DOHH2 (cell line): ENCODE measurements at regions not wholly inside any gene's neighbourhood (a gene's known extent, or its start where the extent isn't known, plus 50 kb on each side); places are given as distances from the start of the nearest gene placed in this dataset.
"Not testable (repeated sequence)": the region's sequence is repeated elsewhere in the genome, so short reads cannot be mapped to it uniquely, and the experiment has no call there.

ENCODE experiments used
- H3F3A ChIP-seq: fragments of 200-600 bp; sonication (generic), shearing (Covaris generic); 2 replicates; pipeline ENCODE4 v1.6.0; 2016; ENCODE audit warnings: antibody characterized with exemption, mild to moderate bottlenecking; ENCODE audit not compliant: control insufficient read depth, insufficient read depth
- H3K27ac ChIP-seq: fragments of 200-600 bp; sonication (generic); 2 replicates; pipeline ENCODE4 v1.5.1; 2014; ENCODE audit warnings: low read depth, mild to moderate bottlenecking, low read length, moderate library complexity
- H3K27me3 ChIP-seq: fragments of 200-600 bp; sonication (generic); 2 replicates; pipeline ENCODE4 v1.6.1; 2014; ENCODE audit warnings: mild to moderate bottlenecking, low read length, mixed read lengths; ENCODE audit not compliant: control insufficient read depth
- H3K36me3 ChIP-seq: fragments of 200-600 bp; sonication (generic); 2 replicates; pipeline ENCODE4 v1.6.1; 2014; ENCODE audit warnings: mild to moderate bottlenecking, low read length, moderate library complexity, mixed read lengths; ENCODE audit not compliant: control insufficient read depth
- H3K4me1 ChIP-seq: fragments of 200-600 bp; sonication (generic); 2 replicates; pipeline ENCODE4 v1.6.1; 2014; ENCODE audit warnings: mild to moderate bottlenecking, low read length, mixed read lengths; ENCODE audit not compliant: control insufficient read depth
- H3K4me2 ChIP-seq: fragments of 200-600 bp; sonication (generic); 2 replicates; pipeline ENCODE4 v1.6.0; 2014; ENCODE audit warnings: mild to moderate bottlenecking, low read length, moderate library complexity
- H3K4me3 ChIP-seq: fragments of 200-600 bp; sonication (generic); 2 replicates; pipeline ENCODE4 v1.5.1; 2014; ENCODE audit warnings: mild to moderate bottlenecking, low read length, mixed read lengths
- H3K79me2 ChIP-seq: fragments of 200-600 bp; sonication (generic); 2 replicates; pipeline ENCODE4 v1.6.1; 2014; ENCODE audit warnings: mild to moderate bottlenecking, low read length, mixed read lengths; ENCODE audit not compliant: control insufficient read depth
- H3K9me2 ChIP-seq: fragments of 200-600 bp; sonication (generic); replicated peaks from 2 replicates; pipeline ENCODE4 v1.6.1; 2014; ENCODE audit warnings: mild to moderate bottlenecking, low read length, mixed read lengths; ENCODE audit not compliant: control insufficient read depth
- H3K9me3 ChIP-seq: fragments of 200-600 bp; sonication (generic); 2 replicates; pipeline ENCODE4 v1.6.1; 2014; ENCODE audit warnings: antibody characterized with exemption, low read length, mixed read lengths; ENCODE audit not compliant: control insufficient read depth, insufficient read depth
- H4K20me1 ChIP-seq: fragments of 200-600 bp; sonication (generic); 2 replicates; pipeline ENCODE4 v1.6.0; 2014; ENCODE audit warnings: low read depth, mild to moderate bottlenecking, antibody characterized with exemption, low read length, moderate library complexity; ENCODE audit not compliant: control insufficient read depth, insufficient read depth
- EZH2phosphoT487 ChIP-seq: fragments of 200-600 bp; sonication (generic); IDR thresholded peaks from 2 replicates; pipeline ENCODE4 v1.6.1; 2017; ENCODE audit warnings: borderline replicate concordance, mild to moderate bottlenecking, antibody characterized with exemption, low read length, moderate library complexity, mixed read lengths
- TF ChIP-seq, protein P1 (sequence below): fragments of 200-600 bp; sonication (generic); IDR thresholded peaks from one replicate; pipeline ENCODE4 v1.5.1; 2014; ENCODE audit warnings: antibody characterized with exemption, mild to moderate bottlenecking, low read depth, low read length; ENCODE audit not compliant: poor library complexity, severe bottlenecking

DNA sequence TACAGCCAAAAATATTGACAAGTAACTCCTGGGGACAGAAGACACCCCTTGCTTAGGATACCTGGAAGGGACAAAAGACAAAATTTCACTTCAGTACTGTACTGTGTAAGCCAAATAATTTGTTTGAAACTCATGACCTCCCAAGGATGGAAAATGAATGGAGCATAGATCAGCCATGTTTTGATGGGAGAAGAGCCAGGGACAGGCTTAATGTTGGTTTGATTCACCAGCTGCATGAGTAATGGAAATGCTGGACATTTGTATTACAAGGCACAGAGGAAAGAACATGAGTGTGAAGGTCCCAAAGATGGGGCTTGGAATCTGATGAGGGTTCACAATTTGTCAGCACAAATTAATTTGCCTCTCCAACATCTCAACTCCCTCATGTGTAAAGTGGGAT, 122.8 kb downstream of the ENC1 start:
- Histone ChIP-seq H3K27ac (no peak overlapping the region), H3K4me2 (no peak overlapping the region), H3F3A (no peaks in the 10 kb centered on the region), H3K9me2 (no peaks in the 10 kb centered on the region), H3K27me3 (no peaks in the 10 kb centered on the region), H4K20me1 (no peaks in the 10 kb centered on the region), H3K4me1 (no peaks in the 10 kb centered on the region), H3K79me2 (no peaks in the 10 kb centered on the region), H3K36me3 (no peaks in the 10 kb centered on the region), H3K9me3 (no peaks in the 10 kb centered on the region), H3K4me3 (no peak overlapping the region)
- TF ChIP-seq EZH2phosphoT487: no peak
- TF ChIP-seq, protein P1, sequence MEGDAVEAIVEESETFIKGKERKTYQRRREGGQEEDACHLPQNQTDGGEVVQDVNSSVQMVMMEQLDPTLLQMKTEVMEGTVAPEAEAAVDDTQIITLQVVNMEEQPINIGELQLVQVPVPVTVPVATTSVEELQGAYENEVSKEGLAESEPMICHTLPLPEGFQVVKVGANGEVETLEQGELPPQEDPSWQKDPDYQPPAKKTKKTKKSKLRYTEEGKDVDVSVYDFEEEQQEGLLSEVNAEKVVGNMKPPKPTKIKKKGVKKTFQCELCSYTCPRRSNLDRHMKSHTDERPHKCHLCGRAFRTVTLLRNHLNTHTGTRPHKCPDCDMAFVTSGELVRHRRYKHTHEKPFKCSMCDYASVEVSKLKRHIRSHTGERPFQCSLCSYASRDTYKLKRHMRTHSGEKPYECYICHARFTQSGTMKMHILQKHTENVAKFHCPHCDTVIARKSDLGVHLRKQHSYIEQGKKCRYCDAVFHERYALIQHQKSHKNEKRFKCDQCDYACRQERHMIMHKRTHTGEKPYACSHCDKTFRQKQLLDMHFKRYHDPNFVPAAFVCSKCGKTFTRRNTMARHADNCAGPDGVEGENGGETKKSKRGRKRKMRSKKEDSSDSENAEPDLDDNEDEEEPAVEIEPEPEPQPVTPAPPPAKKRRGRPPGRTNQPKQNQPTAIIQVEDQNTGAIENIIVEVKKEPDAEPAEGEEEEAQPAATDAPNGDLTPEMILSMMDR: no peak

DNA sequence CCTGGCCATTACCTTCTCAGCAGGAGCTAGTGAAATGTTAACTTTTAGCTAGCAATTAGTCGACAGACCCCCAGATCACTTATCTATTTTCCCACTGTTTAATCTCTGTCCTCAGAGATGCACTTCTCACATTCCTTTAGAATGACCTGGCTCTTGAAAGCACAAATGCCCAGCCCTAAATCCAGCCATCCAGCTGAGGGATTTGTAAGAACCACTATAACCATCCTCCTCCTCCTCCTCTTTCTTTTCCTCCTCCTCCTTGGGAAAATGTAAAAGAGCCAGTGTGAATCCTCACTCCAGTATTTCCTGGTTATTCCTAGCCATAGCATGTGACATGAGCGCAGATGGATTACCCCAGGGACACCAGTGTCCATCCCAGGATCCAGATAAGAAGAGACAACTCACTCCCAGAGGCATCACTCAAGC, 124.3 kb downstream of the ENC1 start:
- H3K9me3 ChIP-seq: no peaks in the 10 kb centered on the region
- H3K36me3 ChIP-seq: no peaks in the 10 kb centered on the region
- H3K4me3 ChIP-seq: no peak overlapping the region
- H3F3A ChIP-seq: no peaks in the 10 kb centered on the region
- TF ChIP-seq EZH2phosphoT487: no peak
- TF ChIP-seq, protein P1: no peak
- no peaks in the 10 kb centered on the region for H4K20me1 ChIP-seq
- no peaks in the 10 kb centered on the region for H3K79me2 ChIP-seq
- H3K4me1 ChIP-seq: no peaks in the 10 kb centered on the region
- no peaks in the 10 kb centered on the region for H3K9me2 ChIP-seq
- H3K27me3 ChIP-seq: no peaks in the 10 kb centered on the region
- no peak overlapping the region for H3K27ac ChIP-seq
- H3K4me2 ChIP-seq: no peak overlapping the region

DNA sequence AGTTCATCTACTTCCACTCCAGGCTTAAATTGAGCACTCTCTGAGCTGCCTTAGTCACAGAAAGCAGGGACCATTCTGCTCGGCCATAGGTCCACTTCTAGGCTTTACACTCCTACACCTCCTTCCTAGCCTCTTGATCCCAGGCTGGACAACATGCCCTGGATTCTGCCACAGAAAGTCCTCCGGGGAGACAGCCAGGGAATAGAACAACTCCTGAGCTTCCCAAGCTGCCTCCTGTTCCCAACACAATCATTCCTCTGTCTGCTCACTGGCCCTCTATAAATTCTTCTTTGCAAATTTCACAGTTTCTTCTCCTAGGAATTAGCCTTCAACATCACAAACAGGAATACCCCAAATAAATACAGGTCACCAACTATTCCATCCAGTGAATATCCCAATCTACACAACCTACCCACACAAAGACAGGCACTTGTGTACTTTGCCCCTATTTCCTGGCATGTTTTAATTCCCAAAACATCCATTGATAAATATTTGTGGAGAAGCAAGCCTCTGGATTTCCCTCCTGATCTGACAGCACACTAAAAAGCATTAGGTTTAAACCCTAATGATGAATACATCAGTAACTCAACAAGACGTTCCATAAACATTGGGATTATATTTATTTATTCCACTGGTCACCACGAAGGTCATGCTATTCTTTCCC, 125.5 kb downstream of the ENC1 start:
- H3K9me2 ChIP-seq: no peaks in the 10 kb centered on the region
- TF ChIP-seq, protein P1: no peak
- no peak for TF ChIP-seq EZH2phosphoT487
- H3F3A ChIP-seq: no peaks in the 10 kb centered on the region
- no peak overlapping the region for H3K4me2 ChIP-seq
- no peaks in the 10 kb centered on the region for H3K9me3 ChIP-seq
- no peaks in the 10 kb centered on the region for H3K4me1 ChIP-seq
- H3K36me3 ChIP-seq: no peaks in the 10 kb centered on the region
- H3K27ac ChIP-seq: no peak overlapping the region
- H3K79me2 ChIP-seq: no peaks in the 10 kb centered on the region
- H3K27me3 ChIP-seq: no peaks in the 10 kb centered on the region
- H3K4me3 ChIP-seq: no peak overlapping the region
- H4K20me1 ChIP-seq: no peaks in the 10 kb centered on the region

DNA sequence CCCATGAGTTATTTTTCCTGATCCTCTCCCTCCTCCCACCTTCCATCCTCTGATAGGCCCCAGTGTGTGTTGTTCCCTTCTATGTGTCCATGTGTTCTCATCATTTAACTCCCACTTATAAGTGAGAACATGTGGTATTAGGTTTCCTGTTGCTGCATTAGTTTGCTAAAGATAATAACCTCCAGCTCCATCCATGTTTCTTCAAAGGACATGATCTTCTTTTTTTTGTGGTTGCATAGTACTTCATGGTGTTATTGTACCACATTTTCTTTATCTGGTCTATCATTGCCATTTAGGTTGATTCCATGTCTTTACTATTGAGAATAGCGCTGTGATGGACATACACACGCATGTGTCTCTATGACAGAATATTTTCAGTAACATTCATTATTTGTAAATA, 128.8 kb downstream of the ENC1 start:
- H3K27me3 ChIP-seq, H3K9me3 ChIP-seq, H3K36me3 ChIP-seq, H3K4me1 ChIP-seq, H3F3A ChIP-seq, H3K27ac ChIP-seq, H3K9me2 ChIP-seq, H4K20me1 ChIP-seq, H3K4me3 ChIP-seq, H3K79me2 ChIP-seq, H3K4me2 ChIP-seq: not testable (repeated sequence)
